ENCODE measurements at regions not wholly inside any gene's neighbourhood (a gene's known extent, or its start where the extent isn't known, plus 50 kb on each side); places are given as distances from the start of the nearest gene placed in this dataset.

GRCh38 chr18:3384664-3385563, 65.1 kb upstream of the TGIF1 start:
- no peak for TF ChIP-seq CTCF (IDR thresholded peaks at IDR 0.05 in 4 of 5, conservative IDR thresholded peaks at IDR 0.05 in 1 of 5)
- TF ChIP-seq POLR2A (IDR thresholded peaks at IDR 0.05): no peak
